Natural killer cell (primary cell): ENCODE measurements at regions not wholly inside any gene's neighbourhood (a gene's known extent, or its start where the extent isn't known, plus 50 kb on each side); places are given as distances from the start of the nearest gene placed in this dataset.

ENCODE experiments used
- ATAC-seq, 3 donors: fragments of 150-1000 bp in 2 of 3; fragments of 200-7000 bp in 1 of 3; cut with Tn5 transposase; 1 replicate in 1 of 3; 2 replicates in 2 of 3; pipeline ENCODE4 v1.10.0; 2021; ENCODE audit warnings: mild to moderate bottlenecking in 2 of 3, moderate library complexity in 2 of 3
- DNase-seq, 2 donors: peaks; one replicate each; pipeline versions ENCODE4 v3.0.0 to v3.0.0-alpha.2; 2013 to 2021; ENCODE audit warnings: mixed read lengths in 1 of 2
- H3K27ac ChIP-seq: one replicate; pipeline ENCODE4 v1.5.1; 2013; ENCODE audit warnings: mild to moderate bottlenecking, low read length
- H3K27me3 ChIP-seq: one replicate; pipeline ENCODE4 v1.6.1; 2013; ENCODE audit warnings: low read length; ENCODE audit not compliant: control insufficient read depth, insufficient read depth
- H3K36me3 ChIP-seq: one replicate; pipeline ENCODE4 v1.6.1; 2013; ENCODE audit warnings: low read length; ENCODE audit not compliant: control insufficient read depth, insufficient read depth
- H3K4me1 ChIP-seq: one replicate; pipeline ENCODE4 v1.6.1; 2013; ENCODE audit warnings: low read length; ENCODE audit not compliant: control insufficient read depth, insufficient read depth
- H3K4me3 ChIP-seq: one replicate; pipeline ENCODE4 v1.5.1; 2013; ENCODE audit warnings: low read length
- H3K9me3 ChIP-seq: one replicate; pipeline ENCODE4 v1.6.1; 2013; ENCODE audit warnings: low read length; ENCODE audit not compliant: control insufficient read depth, insufficient read depth
- H3K27ac Mint-ChIP-seq, 2 donors: one replicate each; pipeline ENCODE4 v1.8.0; 2022; ENCODE audit warnings: mild to moderate bottlenecking in 2 of 2, mixed read lengths in 2 of 2, moderate library complexity in 1 of 2
- H3K27me3 Mint-ChIP-seq, 2 donors: one replicate each; pipeline ENCODE4 v1.8.0; 2022; ENCODE audit warnings: low read depth in 2 of 2, mixed read lengths in 2 of 2
- H3K36me3 Mint-ChIP-seq: one replicate; pipeline ENCODE4 v1.8.0; 2022; ENCODE audit warnings: mixed read lengths
- H3K4me1 Mint-ChIP-seq, 2 donors: one replicate each; pipeline ENCODE4 v1.8.0; 2022; ENCODE audit warnings: mixed read lengths in 2 of 2
- H3K4me3 Mint-ChIP-seq: one replicate; pipeline ENCODE4 v1.8.0; 2022; ENCODE audit warnings: mild to moderate bottlenecking, moderate library complexity, mixed read lengths
- H3K9me3 Mint-ChIP-seq, 2 donors: one replicate each; pipeline ENCODE4 v1.8.0; 2022; ENCODE audit warnings: mixed read lengths in 2 of 2
- WGBS: methylation state at CpG from one replicate; pipeline ENCODE4 v1.1.7; 2013; ENCODE audit warnings: missing lambda C conversion rate; ENCODE audit not compliant: insufficient coverage; 5-methylcytosine and 5-hydroxymethylcytosine counted together
- intact Hi-C: fragments of 100-400 bp; cut with micrococcal nuclease; formaldehyde crosslinking; loops from one replicate; pipeline ENCODE4 v1.14.2; 2022
- TF ChIP-seq, protein P1 (sequence below): fragments of 200-600 bp; IDR thresholded peaks from one replicate; pipeline ENCODE4 v1.8.0; 2022; ENCODE audit warnings: antibody characterized with exemption

DNA sequence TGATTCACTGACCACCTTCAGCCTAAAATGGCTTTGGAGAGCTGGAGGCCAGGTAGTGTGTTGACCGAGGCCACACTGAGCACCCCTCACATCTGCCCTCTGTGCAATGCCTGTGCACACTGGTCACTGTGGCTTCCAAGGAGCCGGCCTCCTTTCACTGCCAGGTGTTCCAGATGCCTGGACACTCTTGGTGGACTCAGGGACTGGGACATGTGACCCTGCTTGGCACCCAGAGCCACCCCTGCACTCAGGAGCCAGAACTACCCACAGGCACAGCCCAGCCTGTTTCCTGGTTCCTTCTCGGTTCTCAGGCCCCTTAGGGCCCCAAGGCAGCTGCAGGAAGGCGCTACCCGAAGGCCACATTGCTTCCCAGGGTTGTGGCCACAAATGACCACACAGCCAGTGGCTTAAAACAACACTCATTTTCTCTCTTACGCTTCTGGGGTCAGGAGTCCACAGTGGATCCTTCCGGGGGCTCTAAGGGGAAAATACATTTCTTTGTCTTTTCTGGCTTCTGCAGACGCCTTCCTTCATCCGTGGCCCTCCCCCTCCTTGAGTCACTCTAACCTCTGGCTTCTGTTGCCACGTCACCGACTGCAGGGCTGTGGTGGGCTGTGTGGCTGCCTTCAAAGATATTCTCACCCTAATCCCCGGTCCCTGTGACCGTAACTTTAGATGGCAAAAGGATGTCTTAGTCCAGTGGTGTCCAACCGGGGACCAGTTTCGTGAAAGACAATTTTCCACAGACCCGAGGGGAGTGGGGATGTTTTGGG, 78.6 kb downstream of the ASB1 start:
- intact Hi-C loops = no loop called here
- H3K27me3 ChIP-seq = no peaks in the 10 kb centered on the region
- H3K4me1 ChIP-seq = no peaks in the 10 kb centered on the region
- TF ChIP-seq, protein P1, sequence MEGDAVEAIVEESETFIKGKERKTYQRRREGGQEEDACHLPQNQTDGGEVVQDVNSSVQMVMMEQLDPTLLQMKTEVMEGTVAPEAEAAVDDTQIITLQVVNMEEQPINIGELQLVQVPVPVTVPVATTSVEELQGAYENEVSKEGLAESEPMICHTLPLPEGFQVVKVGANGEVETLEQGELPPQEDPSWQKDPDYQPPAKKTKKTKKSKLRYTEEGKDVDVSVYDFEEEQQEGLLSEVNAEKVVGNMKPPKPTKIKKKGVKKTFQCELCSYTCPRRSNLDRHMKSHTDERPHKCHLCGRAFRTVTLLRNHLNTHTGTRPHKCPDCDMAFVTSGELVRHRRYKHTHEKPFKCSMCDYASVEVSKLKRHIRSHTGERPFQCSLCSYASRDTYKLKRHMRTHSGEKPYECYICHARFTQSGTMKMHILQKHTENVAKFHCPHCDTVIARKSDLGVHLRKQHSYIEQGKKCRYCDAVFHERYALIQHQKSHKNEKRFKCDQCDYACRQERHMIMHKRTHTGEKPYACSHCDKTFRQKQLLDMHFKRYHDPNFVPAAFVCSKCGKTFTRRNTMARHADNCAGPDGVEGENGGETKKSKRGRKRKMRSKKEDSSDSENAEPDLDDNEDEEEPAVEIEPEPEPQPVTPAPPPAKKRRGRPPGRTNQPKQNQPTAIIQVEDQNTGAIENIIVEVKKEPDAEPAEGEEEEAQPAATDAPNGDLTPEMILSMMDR = no peak
- no peak overlapping the region for H3K4me3 ChIP-seq
- Mint-ChIP-seq H3K36me3 (no peaks in the 10 kb centered on the region), H3K27ac (no peak overlapping the region), H3K27me3 (no peaks in the 10 kb centered on the region), H3K4me3 (no peak overlapping the region), H3K9me3 (no peaks in the 10 kb centered on the region), H3K4me1 (no peaks in the 10 kb centered on the region)
- no peaks in the 10 kb centered on the region for H3K36me3 ChIP-seq
- H3K27ac ChIP-seq = no peak overlapping the region
- 69% methylated on average over 16 of the region's 16 CpGs for WGBS
- no peak for ATAC-seq
- H3K9me3 ChIP-seq = no peaks in the 10 kb centered on the region
- no peak for DNase-seq

DNA sequence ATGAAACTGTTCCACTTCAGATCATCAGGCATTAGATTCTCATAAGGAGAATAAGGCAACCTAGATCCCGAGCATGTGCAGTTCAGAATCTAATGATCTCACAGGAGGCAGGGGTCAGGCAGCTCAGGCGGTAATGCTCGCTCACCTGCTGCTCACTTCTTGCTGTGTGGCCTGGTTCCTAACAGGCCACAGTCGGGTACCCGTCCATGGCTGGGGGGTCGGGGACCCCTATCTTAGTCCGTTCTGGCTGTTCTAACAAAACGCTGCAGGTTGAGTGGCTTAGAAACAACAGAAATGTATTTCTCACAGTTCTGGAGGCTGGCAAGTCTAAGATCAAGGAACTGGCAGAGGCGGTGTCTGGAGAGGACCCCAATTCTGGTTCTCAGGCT, 79.2 kb downstream of the ASB1 start:
- Histone ChIP-seq H3K27ac (no peak overlapping the region), H3K4me1 (no peaks in the 10 kb centered on the region), H3K4me3 (no peak overlapping the region), H3K9me3 (no peaks in the 10 kb centered on the region), H3K36me3 (no peaks in the 10 kb centered on the region), H3K27me3 (no peaks in the 10 kb centered on the region)
- intact Hi-C loops = no loop called here
- Mint-ChIP-seq H3K27me3 (no peaks in the 10 kb centered on the region), H3K9me3 (no peaks in the 10 kb centered on the region), H3K27ac (no peak overlapping the region), H3K4me3 (no peak overlapping the region), H3K36me3 (no peaks in the 10 kb centered on the region), H3K4me1 (no peaks in the 10 kb centered on the region)
- ATAC-seq (no peak), DNase-seq (no peak)
- TF ChIP-seq, protein P1 = no peak
- WGBS = 77% methylated on average over 9 of the region's 9 CpGs

DNA sequence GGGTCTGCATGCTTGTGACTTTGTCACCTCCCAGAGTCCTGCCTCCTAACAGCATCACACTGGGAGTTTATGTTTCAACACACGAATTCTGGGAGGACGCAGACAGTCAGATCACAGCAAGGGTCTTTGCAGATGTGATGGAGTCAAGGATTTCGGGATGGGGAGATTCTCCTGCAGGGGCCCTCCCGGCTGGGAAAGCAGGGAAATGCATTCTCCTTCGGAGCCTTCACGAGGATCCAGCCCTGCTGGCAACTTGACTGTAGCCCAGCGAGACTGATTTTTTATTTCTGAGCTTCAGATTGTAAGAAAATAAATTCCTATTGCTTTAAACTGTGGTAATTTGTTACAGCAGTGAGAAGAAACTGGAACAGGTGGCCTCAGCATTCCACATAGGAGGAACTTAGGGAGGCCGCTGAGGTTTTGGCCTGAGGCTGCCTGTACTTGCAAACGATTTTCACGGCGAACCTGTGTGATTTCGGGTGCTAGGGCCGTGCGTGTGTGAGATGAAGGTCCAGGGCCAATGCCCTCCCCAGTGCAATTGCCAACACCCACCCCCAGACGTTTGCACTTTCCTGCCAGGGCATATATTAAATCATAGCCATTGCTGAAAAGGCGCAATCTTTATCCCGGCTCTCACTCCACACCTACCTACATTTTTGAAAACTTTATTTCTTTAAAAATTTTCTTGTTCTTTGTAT, 79.8 kb downstream of the ASB1 start:
- no peak overlapping the region for H3K4me3 ChIP-seq
- no peaks in the 10 kb centered on the region for H3K9me3 ChIP-seq
- Mint-ChIP-seq H3K4me1 (no peaks in the 10 kb centered on the region), H3K27ac (no peak overlapping the region), H3K36me3 (no peaks in the 10 kb centered on the region), H3K9me3 (no peaks in the 10 kb centered on the region), H3K27me3 (no peaks in the 10 kb centered on the region), H3K4me3 (no peak overlapping the region)
- ATAC-seq (no peak), DNase-seq (no peak)
- TF ChIP-seq, protein P1 = no peak
- H3K4me1 ChIP-seq = no peaks in the 10 kb centered on the region
- WGBS = 88% methylated on average over 17 of the region's 17 CpGs
- H3K27ac ChIP-seq = no peak overlapping the region
- no peaks in the 10 kb centered on the region for H3K27me3 ChIP-seq
- intact Hi-C loops = no loop called here
- no peaks in the 10 kb centered on the region for H3K36me3 ChIP-seq
